ENCODE measurements at regions not wholly inside any gene's neighbourhood (a gene's known extent, or its start where the extent isn't known, plus 50 kb on each side); places are given as distances from the start of the nearest gene placed in this dataset.

DNA sequence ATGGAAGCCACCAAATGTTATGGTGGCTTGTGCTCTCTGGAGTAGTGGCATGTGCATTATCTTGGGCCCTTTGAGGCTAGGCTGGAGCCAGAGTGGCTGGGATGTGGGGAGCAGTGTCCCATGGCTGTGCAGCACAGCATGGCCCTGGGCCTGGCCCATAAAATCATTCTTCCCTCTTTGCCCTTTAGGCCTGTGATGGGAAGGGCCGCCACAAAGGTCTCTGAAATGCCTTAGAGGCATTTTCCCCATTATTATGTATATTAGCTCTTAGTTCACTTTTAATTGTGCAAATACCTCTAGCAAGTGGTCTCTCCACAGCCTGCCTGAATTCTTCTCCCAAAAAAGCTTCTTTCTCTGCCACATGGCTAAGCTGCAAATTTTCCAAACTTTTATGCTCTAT lies 297.3 kb upstream of the IRAK1BP1 start:
- TF ChIP-seq CTCF (IDR thresholded peaks at IDR 0.05) (no peak), POLR2A (IDR thresholded peaks at IDR 0.05) (no peak)

Measured in thyroid gland (tissue), 4 donors.